T-helper 1 cell treated with Interleukin-12 subunit alpha and Interleukin-12 subunit beta and Interleukin-4 antibody, amounts not matched to agents 30 ng/mL and 1 ng/mL, for 36 hours (primary cell): ENCODE measurements at regions not wholly inside any gene's neighbourhood (a gene's known extent, or its start where the extent isn't known, plus 50 kb on each side); places are given as distances from the start of the nearest gene placed in this dataset.

ENCODE experiments used
- intact Hi-C: fragments of 100-400 bp; cut with micrococcal nuclease; formaldehyde crosslinking; loops from one replicate; pipeline ENCODE4 v1.15.1; 2024

DNA sequence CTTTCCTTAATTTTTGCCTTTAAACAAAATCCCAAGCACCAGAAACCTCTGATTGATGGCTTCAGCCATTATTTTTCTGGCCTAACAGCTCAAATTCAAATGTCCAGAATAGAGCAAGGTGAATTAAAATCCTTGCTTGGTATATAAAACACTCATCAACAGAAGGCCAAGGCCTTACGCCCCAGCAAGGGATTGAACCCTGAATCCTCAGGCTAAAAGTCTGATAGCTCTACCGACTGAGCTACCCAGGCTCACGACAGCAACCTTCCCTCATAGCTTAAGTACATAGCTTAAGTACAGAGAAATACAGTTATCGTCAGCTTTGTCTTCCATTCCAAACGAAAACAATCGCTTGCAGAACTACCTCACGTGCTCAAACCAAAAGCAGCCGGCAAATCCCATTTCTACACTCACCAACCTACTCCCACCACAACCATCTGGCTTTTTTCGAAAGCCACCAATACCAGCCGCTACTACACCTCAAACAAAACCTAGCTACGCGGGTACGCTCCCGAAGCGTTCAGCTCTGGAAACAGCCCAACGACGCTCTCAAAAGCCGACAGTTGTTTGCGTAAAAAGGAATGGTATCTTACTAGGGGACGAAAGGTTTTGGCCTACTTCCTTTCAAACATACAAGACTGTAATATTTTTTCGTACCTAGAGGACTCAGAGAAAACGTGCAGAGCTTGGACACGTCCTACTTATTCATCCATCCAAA lies 167.5 kb downstream of the GPX5 start:
- intact Hi-C loops, result loop anchor here (5.0 kb wide), 1 partner anchor 124 kb away; no protein-coding TSS in a partner anchor

DNA sequence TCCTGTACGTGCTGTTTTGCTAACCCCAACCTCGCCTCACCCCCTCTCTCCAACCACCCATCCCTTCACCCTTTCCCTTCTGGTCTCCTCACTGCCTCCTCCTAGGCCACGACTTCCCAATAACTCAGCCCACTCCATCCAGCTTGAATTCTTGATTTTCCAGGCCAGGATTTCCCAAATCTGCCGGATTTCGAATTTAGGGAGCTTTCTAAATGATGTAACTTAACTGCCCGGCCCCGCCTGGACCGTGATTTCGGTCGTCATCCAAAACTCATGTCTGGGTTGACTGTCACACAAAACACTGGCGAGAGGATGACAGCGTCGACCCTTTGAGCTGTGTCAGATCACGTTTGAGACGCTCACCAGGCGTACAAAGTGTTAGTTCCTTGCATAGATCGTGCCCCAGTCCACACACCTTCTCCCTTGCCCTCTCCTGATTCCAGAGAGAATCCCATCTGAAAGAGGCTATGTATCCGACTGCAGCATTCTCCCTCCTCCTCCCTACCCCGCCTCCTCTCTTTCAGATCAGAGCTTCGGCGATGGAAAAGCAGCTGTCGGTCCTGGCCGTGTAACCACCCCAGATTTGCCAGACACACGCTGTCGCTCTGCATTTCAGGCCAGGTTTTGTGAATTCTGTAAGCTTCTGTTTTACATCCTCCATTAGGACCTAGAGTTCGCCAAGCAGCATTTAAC lies 168.2 kb downstream of the GPX5 start:
- intact Hi-C loops, result loop anchor here (2.0 to 5.0 kb wide), 2 partner anchors 43 to 123 kb away; no protein-coding TSS in a partner anchor

DNA sequence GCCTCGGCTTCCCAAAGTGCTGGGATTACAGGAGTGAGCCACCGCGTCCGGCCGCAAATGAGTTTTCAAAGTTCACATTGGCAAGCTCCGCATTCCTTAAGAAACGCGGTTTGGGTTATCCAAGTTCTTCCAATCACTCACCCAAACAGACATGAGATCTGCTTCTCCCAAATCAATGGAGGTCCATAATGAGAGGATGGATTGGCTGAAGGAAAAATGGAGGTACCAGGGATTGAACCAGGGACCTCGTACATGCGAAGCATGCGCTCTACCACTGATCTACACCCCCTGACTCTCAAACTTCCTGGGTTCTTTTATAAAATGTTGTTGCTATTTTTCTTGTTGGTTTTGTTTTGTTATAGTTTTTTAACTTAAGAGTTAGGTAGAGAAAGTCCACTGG lies 170.0 kb downstream of the GPX5 start:
- intact Hi-C loops, result loop anchor here (2.0 kb wide), 1 partner anchor 41 kb away; no protein-coding TSS in a partner anchor

DNA sequence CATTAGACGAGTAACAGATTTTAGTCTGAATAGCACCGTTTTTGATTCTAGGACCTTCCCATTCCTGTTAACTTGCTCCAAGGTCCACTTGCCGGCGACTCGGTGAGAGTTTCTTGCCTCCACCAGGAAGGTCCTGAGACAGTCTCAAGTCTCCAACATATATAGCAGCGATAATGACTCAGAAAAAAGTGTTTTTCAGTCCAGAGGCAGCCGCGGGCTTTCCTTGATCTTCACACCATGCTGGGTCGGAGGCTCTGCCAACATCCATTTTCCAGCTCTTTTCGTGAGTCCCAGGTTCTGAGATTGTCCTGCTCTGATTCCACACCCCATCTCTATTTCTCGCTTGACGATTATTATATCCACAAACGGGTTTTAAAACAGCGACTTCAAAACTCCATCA lies 170.5 kb downstream of the GPX5 start:
- intact Hi-C loops, result no loop called here

DNA sequence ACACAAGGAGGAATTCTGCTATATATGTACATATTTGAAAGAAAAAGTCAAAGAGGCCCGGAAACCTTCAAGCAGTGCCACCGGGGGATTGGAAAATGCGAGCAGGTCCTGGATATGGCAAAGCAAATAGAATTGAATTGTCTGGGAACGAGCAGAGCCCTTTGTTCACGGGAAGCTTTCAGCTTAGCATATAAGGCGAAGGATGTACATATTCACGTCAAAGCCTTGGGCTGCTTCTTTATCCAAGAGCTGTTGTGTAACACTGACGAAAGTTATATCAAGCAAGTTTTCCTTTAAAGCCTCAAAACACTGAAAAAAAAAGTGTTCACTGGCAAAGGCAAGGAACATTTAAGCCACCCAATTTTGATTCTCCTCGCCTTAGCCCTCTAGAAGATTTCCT lies 171.0 kb downstream of the GPX5 start:
- intact Hi-C loops, result no loop called here

DNA sequence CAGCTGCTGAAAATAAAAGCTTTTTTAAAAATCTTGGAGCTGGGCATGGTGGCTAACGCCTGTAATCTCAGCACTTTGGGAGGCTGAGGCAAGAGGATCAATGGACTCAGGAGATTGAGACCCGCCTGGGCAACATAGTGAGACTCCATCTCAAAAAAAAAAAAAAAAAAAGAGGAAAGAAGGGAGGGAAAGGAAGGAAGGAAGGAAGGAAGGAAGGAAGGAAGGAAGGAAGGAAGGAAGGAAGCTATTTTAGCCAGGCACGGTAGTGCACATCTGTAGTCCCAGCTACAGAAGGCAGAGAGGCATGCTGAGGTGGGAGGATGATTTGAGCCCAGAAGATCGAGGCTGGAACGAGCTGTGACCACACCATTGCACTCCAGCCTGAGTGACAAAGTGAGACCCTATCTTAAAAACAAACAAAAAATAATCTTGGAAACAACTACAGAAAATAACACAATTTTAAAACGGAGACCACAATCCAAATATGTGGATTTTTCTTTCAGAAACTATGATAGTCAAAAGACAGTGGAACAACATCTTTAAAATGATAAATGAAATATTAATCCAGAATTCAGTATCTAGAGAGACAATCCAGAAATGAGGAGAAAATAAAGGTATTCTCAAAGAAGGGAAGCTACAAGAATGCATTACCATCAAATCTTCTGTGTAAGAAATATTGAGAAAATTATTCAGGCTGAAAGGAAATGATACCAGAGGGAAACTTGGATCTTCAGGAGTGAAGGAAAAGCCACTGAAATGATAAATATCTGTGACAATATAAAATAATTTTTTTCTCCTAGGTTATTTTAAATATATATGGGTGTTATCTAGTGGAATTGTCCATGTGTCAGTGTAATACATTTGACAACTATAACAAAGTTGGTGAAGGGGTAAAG lies 182.0 kb downstream of the GPX5 start:
- intact Hi-C loops, result no loop called here

DNA sequence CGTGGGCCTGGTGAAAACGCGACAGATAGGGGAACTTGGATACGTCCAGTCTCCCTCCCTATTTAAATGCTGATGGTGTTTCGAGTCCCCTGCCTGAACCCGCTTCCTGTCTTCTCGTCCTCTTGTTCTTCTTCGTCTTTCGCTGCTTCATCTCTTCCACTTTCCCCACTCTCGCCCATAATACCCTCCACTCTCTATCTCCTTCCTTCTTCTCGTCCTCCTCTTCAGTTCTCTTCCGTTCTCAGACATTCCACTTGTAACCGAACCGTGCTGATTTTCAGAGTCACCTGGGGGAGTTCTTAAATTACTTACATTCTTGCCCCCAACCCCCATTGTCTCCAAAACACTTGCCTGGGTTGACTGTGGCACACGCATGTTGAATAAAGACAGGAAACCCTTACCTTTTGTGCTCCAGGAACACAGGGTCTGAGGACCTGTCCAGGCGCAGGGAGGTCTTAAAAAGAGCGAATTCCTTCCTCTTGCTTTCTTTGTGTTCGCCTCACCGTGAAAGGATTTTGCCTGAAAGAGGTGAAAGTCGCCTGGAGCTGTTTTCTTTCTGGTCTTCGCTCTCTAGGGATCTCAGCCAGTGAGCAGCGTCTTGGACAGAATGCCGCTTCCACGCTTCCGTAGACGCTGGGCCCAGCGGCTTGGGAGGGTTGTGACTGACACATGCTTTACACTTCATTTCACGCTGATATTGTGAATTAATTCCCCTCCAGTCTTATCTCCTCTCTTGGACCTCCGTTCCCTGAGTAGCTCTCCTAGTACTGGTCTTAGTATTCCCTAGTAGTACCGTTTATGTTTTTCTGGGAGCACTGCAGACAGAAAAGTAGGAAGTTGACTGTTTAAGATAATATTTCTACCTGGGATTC lies 184.0 kb downstream of the GPX5 start:
- intact Hi-C loops, result loop anchor here (2.0 to 10.0 kb wide), 3 partner anchors 231 to 805 kb away; no protein-coding TSS in a partner anchor

DNA sequence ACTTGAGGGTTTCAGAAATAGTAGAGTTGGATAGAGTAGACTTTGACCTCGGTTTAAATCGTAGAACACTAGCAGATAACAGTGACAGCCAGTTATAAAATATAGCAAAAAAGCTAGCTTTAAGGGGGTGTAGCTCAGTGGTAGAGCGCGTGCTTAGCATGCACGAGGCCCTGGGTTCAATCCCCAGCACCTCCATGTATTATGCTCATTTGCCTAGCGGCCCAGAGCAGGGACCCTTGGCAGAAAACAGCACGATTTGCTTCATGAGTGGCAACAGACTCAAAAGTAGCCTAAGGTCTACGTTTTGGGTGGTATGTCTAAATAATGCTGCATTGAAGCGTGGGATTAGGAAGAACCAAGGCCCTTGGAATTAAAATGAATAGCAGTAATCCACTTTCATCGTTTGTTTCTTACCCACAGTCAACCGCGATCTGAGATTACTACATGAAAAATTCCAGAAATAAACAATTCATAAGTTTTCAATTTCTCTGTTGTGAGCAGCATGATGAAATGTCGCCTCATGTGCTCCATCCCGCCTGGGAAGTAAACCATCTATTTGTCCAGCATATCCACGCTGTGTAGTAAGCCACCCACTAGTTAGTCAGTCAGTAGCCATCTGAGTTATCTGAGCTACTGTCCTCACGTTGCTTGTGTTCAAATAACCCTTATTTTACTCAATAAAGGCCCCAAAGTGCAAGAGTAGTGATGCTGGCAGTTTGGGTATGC lies 184.9 kb downstream of the GPX5 start:
- intact Hi-C loops, result loop anchor here (2.0 to 10.0 kb wide), 3 partner anchors 230 to 806 kb away; no protein-coding TSS in a partner anchor

DNA sequence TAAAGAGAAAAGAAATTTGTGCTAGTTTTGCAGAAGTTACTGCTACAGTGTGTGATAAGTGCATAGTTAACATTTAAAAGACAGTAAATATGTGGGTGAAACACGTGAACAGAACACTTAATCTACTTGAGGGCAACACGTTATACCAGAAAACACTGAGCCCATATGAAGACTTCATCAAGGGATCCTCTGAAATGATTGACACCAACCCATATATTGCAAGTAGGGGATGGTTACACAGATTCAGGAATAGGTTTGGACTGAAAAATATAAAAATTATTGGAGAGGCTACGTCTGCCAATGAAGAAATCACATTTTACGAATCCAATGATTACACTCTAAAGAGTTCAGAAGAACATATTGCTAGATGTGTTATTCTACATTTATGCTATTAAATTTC lies 185.6 kb downstream of the GPX5 start:
- intact Hi-C loops, result loop anchor here (2.0 to 10.0 kb wide), 3 partner anchors 229 to 807 kb away; no protein-coding TSS in a partner anchor

DNA sequence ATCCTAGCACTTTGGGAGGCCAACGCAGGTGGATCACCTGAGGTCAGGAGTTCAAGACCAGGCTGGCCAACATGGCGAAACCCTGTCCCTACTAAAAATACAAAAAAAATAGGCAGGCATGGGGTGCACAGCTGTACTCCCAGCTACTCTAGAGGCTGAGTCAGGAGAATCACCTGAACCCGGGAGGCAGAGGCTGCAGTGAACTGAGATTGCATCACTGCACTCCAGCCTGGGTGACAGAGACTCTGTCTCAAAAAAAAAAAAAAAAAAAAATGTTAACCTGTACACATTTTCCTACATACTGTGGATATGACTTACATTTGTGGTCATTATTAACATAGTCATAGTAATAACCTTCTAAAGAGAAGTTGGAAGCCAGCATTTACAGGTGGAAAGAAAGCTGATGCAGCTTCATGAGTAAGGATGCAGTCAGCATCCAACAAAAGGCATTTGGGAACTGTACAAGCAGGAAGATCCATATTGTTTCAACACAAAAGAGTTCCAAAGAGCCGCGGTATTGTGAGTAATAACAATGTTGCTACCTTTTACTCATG lies 186.2 kb downstream of the GPX5 start:
- intact Hi-C loops, result loop anchor here (2.0 to 10.0 kb wide), 4 partner anchors 187 to 807 kb away; no protein-coding TSS in a partner anchor

DNA sequence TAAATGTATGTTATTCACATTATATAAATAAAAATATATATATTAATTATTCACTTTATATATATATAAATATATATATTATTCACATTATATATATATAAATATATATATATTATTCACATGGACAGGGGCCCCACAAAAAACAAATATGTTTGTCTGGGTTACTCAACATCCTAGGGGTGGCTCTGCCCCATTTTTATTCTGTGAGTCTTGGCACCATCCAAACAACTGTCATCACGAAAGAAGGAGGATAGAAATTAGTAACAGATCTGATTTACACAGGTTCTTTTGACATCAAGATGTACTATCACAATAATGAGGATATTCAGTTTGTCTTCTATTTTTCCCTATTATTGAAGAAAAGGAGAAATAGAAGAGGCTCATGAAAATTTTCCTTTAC lies 187.3 kb downstream of the GPX5 start:
- intact Hi-C loops, result loop anchor here (2.0 to 10.0 kb wide), 3 partner anchors 186 to 808 kb away; no protein-coding TSS in a partner anchor

DNA sequence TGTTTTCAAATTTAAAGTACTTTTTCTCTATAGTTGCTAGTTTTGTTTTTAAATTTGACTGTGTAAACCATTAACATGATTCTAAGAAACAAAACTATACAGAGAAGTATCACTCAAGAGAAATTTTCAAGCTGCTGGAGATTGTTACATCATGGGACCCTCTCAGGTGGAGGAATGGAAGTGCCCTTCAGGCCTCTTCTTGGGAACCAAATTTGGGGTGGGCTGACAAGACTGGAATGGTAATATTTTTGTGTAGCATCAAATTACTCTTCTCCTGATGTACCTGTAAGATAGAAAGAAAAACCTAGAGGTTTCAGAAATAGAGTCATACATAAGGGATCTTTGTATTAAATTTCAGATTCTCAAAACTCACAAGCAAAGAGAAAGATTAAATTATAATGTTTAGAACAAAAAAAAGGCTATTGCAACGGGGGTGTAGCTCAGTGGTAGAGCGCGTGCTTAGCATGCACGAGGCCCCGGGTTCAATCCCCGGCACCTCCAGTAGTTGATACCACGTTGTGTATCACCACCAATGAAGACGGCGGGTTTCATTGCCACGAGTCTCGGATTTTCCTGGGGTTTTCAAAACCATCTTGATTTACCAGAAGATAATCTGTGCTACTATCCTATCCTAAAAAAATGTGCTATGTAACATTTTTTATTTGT lies 193.7 kb downstream of the GPX5 start:
- intact Hi-C loops, result loop anchor here (10.0 kb wide), 2 partner anchors 295 to 815 kb away; no protein-coding TSS in a partner anchor

DNA sequence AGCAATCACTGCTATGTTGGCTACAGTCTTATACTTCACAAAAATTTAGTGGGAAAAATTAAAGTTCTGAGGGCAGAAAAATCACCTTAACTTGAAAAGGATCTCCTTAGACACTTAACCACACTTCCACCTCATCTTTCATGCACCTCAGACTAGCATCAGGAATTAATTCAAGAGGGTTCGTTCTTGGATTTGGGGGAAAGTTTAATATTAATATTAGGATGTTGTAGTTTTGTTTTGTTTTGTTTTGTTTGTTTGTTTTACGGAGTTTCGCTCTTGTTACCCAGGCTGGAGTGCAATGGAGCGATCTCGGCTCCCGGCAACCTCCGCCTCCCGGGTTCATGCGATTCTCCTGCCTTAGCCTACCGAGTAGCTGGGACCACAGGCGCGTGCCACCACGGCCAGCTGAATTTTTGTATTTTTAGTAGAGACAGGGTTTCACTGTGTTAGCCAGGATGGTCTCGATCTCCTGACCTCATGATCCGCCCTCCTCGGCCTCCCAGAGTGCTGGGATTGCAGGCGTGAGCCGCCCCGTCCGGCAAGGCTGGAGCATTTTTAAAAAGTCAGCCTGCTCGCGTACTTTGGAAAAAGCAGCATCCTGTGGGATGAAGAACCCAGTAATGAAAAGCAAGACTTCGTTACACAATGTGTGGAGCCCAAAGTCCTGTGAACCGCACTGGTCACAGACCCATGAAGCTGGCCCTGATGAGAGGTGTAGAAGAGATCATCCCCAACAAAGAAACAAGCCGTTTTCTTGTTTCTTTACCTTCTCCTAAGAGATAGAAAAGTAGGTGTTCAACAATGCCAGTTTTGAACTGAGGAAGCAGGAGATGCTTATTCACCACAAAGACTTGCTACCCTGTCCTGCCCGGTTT lies 194.9 kb downstream of the GPX5 start:
- intact Hi-C loops, result no loop called here

DNA sequence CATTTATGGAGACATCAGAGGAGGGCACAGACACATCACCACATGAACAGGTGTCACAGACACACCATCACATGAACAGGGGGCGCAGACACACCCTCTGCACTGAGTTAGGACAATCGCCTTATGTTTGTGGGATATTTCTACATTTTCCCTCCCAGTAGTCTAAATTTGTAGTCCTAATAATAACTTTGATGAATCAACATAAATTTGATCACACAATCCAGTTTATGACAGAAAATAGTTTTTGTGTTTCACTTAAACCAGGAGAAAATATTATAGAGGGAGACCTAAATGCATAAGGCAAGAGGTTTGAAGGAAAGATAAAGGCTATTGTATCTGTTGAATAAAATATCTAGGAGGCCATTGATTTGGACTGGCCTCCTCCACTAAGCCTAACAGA lies 195.7 kb downstream of the GPX5 start:
- intact Hi-C loops, result no loop called here

DNA sequence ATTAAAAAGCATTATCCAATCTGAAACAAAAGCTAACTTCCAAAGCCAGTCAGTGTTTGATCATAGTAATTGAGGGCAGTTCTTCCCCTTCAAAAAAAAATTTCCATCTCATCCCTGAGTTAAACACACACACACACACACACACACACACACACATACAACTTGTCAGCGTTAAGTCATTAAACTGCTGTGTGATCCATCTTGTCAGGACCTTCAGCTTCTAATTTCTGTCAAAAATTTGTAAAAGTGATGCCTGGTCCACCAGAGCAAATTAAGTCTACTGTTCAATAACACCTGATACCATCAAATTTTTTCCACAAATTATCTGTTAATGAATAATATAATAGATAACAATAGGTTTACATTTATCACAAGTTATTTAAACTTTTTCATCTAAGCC lies 198.7 kb downstream of the GPX5 start:
- intact Hi-C loops, result no loop called here

DNA sequence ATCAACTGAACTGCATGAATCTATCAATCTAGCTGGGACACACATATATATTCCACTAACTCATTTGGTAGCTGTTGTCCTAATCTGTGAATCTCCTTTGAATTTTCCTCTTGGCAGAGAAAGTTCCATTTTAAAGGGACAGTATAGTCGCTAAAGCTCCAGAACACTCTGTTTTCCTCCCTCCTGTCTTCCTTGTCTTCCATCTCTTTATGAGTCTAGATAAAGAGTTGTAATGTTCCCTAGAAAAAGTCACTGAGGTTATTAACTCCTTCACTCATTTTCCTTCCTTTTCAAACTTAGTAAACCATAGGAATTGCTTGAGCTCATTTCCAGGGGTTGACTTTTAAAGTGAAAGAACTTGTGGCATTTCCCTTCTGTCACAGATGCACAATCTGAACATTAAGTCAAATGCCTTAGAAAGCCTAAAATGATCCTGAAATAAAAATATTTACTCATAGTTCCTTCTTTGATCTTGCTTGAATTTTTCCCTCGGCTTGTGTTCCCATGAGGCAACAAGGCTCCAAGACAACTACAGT lies 198.4 kb downstream of the TRIM27 start:
- intact Hi-C loops, result no loop called here

DNA sequence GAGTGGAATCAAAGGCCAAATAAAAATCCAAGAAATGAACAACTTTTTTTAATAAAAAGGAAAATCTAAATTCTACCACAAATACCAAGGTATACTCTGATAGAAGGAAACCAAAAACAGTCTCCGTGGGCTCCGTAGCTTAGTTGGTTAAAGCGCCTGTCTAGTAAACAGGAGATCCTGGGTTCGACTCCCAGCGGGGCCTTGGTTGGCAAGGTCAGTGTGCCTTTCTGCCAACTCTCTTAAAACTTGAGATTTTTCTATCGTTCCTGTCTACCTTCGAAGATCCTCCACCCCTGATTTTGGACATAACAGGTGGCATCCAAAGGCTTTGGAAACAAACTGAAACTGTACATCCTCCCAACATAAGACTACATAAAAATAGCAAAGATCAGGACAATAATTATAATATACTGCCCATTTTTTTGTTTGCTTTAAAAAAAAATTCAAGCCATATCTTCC lies 197.9 kb downstream of the TRIM27 start:
- intact Hi-C loops, result no loop called here
